Activated T-helper 1 cell treated with anti-CD3 and anti-CD28 coated beads, Interleukin-2, amount 50 U/mL, for 16 hours (primary cell): ENCODE measurements at regions not wholly inside any gene's neighbourhood (a gene's known extent, or its start where the extent isn't known, plus 50 kb on each side); places are given as distances from the start of the nearest gene placed in this dataset.
"Not testable (repeated sequence)": the region's sequence is repeated elsewhere in the genome, so short reads cannot be mapped to it uniquely, and the experiment has no call there.

Experiments used
- DNase-seq, 2 donors: peaks; one replicate each; pipeline ENCODE4 v3.0.0-alpha.2; 2020; ENCODE audit warnings: low read depth in 1 of 2, low spot score in 1 of 2

GRCh38 chr13:70333752-70334151 is 225.5 kb upstream of the KLHL1 start:
- no peak for DNase-seq

GRCh38 chr13:70330697-70331361 is 222.6 kb upstream of the KLHL1 start:
- DNase-seq = no peak

DNA sequence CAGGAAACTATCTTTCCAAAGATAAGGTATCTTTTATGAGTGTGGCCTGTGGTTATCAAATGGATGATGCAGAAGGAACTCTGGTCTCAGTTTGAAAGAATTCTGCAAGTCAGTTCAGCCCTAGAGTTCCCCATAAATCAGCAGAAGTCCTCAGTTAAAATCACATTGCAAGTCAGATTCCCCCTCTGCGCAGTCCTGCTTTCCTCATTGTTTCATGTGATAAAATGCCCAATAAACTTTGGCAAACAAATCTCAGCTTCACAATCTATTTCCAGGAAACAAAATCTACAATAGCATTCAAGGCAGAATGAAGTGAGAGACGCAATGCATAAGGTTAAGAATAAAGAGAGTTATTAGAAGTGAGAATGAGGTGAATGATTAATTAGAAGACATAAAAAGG is 216.3 kb upstream of the KLHL1 start:
- no peak for DNase-seq

DNA sequence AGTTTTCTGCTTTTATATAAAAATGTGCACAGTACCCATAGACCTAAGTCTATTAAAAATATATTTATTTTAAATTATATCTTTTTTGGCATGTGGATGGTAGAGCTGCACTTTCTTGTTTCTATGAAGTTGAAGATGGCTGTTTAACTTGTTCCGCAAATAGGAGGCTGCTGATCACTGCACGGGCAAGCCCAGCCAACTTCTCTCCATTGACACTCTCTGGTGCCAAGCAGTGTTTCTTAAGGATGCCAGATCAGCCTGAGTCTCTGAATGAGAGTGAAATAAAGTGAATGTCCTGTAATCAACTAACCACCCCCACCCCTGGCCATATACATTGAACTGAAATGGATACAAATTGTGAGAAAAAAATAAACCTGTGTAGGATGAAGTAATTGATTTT is 202.9 kb upstream of the KLHL1 start:
- DNase-seq = no peak

DNA sequence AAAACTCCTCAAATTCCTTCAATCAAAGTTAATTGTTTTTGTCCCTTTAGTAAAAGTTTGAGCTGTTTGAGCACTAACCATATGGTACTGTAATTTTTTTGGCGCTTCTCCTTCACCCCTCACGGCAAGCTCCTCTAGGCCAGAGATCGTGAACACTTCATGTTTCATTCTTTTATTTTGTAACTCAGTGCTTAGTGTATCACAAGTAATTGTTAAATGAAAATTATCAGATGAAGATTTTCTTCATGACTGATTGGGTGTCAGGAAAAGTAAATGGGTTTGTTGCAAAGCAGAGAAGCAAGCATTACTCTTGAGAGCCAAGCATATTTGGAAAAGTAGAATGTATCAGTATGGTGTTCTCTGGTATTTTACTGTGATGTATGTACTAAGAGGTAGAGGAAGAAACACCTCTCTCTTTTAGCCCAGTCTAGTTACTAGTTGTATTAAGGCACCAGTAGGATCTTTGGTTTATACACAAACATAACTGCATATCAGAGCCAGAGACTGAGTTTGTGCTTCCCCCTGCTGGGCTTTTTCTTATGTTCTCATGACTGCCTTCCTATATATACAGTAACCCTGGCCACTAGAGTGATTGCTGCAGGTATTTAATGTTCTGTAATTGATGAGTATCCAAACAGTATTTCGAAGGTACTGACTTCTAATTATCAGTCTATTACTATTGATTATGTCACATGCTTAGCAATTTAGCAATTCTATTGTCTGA is 202.3 kb upstream of the KLHL1 start:
- DNase-seq = no peak

- no peak for DNase-seq
Observed at GRCh38 chr13:70297189-70297616, 189.0 kb upstream of the KLHL1 start.

DNA sequence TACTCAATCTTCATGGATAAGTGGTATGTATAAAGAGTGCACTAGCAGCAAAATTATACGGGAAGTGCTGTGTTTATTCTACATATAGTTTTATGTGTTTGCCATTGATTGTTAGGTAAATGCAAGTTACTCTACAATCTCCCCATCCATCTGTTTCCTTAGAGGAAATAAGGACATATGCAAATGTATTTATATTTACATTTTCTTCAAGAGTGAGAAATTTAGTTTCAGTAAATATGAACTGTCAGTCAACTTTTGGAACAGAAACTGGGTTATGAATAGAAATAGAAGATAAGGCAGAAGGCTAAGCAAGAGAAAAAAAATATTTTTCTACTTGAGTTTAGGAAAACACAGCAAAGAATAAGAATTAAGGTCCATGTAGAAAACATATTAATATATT is 176.1 kb upstream of the KLHL1 start:
- DNase-seq = no peak

DNA sequence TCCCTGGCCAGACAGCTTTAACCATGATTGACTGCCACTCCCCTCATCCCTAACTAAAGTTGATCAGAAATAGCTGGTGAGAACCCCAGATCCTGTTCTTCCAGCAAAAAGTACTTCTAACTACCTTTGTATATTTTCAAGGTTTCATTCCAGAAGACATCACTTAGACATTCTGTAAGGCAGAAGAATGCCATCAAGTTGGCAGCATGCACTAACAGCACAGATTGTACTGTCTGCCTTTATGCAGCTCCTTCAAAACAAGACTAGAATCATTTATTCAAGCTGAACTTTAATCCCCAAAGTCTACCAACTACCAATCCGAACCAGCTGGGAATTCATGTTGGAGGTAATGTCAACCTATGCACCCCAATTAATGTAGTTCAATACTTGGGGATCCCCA is 167.6 kb upstream of the KLHL1 start:
- DNase-seq = no peak

DNA sequence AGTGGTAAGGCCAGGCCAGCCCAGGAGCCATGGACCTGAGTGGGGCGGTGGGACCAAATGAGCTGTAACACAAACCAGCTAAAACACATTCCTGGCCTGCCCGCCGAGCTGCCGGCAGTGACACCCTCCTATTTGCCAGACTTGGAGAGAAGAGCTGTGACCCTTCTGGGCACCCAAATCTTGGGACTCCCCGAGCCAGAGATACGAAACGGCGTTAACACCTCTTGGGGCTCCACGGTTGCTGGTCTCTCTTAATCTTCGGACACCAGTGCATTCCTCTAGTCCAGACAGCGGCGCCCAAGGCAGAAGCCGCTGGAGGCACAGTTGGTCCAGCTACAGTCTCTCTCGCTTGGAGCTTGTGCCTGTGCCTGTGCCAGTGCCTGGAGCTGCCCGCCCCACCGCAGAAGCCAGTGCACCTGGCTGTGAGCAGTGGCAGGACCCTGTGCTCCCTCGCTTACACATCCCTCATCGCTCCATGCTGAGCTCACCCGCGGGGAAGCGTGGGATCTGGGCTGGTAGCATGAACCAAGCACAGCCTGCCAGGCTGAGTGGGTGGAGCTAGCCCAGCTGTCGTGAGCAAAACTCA is 147.2 kb upstream of the KLHL1 start:
- DNase-seq = no peak

GRCh38 chr13:70253834-70254233 is 145.6 kb upstream of the KLHL1 start:
- no peak for DNase-seq

DNA sequence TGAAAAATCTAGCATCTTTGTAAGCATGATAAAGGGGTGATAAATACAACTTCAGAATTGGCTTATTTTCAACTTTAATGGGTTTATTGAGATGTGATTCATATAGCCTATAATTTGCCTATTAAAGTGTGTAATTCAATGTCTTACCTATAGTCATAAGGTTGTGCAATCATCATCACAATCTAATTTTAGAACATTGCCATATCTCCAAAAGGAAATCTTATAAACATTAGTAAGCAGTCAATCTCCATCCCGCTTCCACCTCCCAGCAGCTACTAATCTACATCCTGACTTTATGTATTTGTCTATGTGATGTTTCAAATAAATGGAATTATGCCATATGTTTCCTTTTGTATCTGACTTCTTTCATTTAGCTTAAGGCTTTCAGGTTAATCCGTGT is 145.2 kb upstream of the KLHL1 start:
- DNase-seq = no peak

- no peak for DNase-seq
Observed at GRCh38 chr13:70249332-70250064, 141.2 kb upstream of the KLHL1 start.

DNA sequence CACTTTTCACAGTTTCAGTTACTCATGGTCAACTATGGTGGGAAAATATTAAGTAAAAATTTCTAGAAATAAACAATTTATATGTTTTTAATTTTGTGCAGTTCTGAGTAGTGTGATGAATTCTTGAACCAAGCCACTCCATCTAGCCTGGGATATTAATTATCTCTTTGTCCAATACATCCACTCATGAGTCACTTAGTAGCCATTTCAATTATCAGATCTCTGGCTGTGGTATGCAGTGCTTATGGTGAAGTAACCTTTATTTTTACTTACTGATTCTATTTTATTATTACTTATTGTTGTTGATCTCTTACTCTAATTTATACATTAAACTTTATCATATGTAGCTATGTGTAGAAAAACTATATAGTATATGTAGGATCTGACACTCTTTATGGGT is 128.9 kb upstream of the KLHL1 start:
- no peak for DNase-seq

DNA sequence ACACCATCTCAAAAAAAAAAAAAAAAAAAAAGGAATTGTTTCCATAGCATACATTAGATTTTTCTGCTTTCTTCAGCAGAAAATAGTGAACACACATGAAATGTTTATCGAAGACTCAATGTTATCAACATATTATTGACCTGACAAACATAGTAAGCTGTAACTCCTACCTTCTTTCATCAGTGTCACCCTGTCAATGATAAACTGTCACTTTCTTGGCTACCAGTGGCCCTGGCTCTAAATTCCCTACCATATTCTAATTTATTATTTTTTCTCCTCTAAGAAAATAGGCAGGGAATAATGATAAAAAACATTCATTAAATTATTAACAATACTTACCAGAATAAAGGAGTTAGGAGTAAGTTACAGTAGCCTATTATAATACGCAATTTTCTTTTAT is 127.3 kb upstream of the KLHL1 start:
- no peak for DNase-seq

DNA sequence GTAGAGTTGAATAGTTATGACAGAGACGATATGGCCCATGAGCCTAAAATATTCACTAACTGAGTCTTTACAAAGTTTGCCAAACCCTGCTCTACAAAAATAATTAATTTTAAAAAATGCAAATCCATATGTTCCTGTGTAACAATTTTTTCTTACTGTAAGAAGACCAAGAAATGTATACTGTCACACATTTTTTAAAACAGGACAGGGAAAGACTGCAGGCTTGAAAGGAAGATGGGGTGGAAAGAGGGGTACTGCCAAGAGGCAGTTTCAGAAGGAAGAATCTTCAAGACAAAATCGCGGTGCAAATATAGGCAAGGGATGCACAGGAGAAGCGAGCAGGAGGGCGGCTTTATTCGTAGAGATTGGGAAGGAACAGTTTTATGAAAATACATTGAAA is 115.7 kb upstream of the KLHL1 start:
- DNase-seq = no peak

DNA sequence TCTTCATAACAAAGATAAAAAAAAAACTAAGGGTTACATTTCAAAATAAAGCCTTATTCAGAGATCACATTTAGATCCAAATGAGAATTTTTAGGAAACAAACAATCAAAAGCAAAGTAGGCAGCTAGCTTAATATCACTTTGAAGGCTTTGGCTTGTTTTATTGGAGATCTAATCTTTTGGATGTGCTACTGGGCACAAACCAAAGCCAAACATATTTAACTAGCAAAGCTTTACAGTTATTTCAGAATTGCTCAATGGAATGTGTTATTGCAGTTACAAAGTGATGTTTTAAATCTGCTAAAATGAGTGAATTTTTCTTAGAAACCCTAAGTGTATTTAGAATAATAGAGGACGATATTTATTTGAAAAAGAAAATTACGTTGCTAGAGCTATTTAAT is 114.7 kb upstream of the KLHL1 start:
- no peak for DNase-seq

DNA sequence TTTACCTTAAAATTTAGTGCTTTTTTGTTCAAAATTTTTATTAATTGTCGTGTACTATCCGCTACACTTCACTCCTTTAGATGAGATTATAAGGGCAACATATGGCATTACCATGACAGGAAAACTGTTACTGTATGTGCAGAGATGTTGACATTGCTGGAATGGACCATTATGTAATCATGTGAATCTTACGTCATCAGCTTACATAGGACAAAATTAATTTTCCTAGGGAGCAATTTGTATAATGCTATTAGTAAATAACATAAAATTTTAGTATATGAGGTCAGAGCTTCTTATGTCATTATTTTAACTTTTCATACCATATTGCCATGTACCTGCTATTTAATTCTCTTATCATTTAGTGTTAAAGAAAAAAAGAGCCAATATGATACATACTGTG is 110.4 kb upstream of the KLHL1 start:
- DNase-seq = no peak

- DNase-seq = not testable (repeated sequence)
Observed at GRCh38 chr13:70208968-70209367, 100.7 kb upstream of the KLHL1 start.

DNA sequence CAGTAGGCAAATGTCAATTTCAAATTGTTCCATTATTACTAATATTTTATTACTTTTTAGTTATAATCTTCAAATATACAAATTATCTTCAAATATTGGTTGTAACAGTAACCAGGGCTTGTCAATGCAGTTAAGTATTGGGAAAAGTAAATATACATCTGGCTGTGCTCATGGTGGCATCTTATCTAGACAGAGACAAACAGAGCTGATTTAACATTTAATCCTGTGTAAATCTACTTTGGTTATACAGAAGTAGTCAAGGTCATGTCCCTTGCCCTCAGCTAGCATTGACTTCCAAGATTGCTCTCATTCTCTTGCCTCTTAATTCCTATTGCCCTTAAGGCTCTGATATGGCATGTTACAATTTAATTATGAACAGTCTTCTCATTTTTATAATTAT is 98.4 kb upstream of the KLHL1 start:
- no peak for DNase-seq

DNA sequence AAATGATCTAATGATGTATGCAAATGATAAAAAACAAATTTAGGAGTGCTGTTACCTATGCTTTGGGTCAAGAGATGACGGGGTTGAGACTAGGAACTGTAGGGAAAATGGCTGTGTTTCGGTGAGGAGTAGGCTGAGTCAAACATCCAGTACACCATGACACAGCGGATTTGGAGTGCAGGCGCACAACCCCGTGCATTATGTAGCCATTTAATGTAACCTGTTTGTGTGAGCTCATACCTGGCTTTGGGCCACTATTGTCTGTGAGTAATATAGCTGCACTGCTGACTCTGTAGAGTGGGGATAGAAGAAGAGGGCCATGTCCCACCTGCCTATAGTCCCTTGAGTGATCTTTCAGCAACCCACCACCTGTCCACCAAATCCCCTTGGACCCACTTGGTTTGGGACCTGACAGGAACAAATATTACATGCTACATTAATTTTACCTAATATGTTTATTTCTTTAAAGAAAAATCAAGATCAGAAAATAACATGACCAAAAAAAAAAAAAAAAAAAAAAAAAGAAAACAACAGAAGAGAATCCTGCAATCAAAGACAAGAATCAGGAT is 95.5 kb upstream of the KLHL1 start:
- DNase-seq = no peak

GRCh38 chr13:70191034-70191433 is 82.8 kb upstream of the KLHL1 start:
- DNase-seq = no peak

DNA sequence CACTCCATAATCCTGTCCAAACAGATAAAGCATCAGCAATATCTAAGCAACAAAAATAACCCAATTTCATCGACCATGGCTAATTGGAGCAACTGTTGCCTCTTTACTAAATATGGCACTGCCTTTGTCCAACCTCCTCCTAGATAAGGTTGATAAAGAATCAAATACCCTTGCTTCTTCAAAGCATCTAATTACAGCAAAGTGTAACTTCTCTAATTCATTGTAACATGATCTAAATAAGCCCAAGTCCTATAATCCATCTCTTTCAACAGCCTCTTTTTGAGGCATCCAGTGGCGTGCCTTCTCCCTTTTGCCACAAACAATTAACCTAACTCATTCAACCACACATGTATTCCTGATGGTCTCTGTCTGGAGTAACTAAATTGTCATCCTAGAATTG is 81.7 kb upstream of the KLHL1 start:
- no peak for DNase-seq
